PC-9 (cell line): ENCODE measurements at regions not wholly inside any gene's neighbourhood (a gene's known extent, or its start where the extent isn't known, plus 50 kb on each side); places are given as distances from the start of the nearest gene placed in this dataset.

Experiments
- CTCF ChIP-seq: fragments of 200-600 bp; sonication (generic); conservative IDR thresholded peaks from 2 replicates; pipeline ENCODE4 v1.6.1; 2017; ENCODE audit warnings: mixed run types, antibody characterized with exemption, mild to moderate bottlenecking, moderate library complexity
- EZH2 ChIP-seq: fragments of 200-600 bp; sonication (generic); IDR thresholded peaks from 2 replicates; pipeline ENCODE4 v1.8.0; 2017; ENCODE audit warnings: antibody characterized with exemption, low read depth

DNA sequence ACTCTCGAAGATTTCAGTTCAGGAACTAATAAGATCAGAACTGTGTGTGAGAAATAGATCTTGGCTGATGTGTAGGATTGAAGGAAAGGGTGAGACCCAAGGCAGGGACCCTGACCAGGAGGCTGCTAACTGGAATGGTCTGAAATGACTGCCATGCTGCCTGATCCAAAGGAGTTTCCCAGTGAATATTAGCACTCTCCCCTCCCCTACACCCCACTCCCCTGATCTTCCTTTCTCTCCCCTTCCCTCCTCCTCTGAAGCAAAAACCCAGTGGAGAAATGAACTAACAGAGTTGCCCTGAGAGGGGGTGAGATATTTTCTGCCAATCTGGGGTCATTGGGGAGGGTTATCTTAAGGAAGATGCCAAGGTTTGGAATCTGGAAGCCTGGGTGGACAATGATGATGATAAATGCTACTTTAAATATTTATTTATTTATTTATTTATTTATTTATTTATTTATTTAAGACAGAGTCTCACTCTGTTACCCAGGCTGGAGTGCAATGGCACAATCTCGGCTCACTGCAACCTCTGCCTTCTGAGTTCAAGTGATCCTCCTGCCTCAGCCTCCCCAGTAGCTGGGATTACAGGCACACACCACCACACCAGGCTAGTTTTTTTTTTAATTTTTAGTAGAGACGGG lies 371.0 kb upstream of the CHD6 start:
- TF ChIP-seq EZH2 (no peak), CTCF (no peak)
